ENCODE measurements at regions not wholly inside any gene's neighbourhood (a gene's known extent, or its start where the extent isn't known, plus 50 kb on each side); places are given as distances from the start of the nearest gene placed in this dataset.

DNA sequence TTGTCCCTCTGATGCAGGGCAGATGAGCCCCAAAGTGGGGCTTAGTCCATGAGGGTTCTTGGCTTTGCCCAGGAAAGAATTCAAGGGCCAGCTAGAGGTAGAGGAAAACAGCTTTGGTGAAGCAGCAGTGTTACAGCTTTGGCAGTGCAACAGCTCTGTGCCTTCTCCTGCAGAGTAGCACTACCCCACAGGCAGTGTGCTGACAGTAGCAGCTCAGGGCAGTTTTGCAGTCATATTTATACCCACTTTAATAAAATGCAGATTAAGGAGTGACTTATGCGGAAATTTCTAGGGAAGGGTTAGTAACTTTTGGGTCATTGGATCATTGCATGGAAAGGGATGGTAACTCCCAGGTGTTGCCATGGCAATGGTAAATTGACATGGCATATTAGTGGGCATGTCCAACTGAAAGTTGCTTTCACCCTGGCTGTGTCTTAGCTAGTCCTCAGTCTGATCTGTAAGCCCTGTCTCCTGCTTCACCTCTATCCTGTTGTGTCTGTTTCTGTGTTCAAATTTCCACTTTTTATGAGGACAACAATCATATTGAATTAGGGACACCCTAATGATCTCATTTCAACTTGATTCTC, 241.3 kb upstream of the C2CD4B start:
- TF ChIP-seq, protein P1, sequence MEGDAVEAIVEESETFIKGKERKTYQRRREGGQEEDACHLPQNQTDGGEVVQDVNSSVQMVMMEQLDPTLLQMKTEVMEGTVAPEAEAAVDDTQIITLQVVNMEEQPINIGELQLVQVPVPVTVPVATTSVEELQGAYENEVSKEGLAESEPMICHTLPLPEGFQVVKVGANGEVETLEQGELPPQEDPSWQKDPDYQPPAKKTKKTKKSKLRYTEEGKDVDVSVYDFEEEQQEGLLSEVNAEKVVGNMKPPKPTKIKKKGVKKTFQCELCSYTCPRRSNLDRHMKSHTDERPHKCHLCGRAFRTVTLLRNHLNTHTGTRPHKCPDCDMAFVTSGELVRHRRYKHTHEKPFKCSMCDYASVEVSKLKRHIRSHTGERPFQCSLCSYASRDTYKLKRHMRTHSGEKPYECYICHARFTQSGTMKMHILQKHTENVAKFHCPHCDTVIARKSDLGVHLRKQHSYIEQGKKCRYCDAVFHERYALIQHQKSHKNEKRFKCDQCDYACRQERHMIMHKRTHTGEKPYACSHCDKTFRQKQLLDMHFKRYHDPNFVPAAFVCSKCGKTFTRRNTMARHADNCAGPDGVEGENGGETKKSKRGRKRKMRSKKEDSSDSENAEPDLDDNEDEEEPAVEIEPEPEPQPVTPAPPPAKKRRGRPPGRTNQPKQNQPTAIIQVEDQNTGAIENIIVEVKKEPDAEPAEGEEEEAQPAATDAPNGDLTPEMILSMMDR (IDR thresholded peaks at IDR 0.05; ENCODE audit: insufficient read depth, low read length), result no peak
- TF ChIP-seq POLR2AphosphoS5 (IDR thresholded peaks at IDR 0.05; ENCODE audit: low read depth) (no peak), GABPA (IDR thresholded peaks at IDR 0.05; ENCODE audit: low read depth) (no peak)
- TF ChIP-seq, protein P2, sequence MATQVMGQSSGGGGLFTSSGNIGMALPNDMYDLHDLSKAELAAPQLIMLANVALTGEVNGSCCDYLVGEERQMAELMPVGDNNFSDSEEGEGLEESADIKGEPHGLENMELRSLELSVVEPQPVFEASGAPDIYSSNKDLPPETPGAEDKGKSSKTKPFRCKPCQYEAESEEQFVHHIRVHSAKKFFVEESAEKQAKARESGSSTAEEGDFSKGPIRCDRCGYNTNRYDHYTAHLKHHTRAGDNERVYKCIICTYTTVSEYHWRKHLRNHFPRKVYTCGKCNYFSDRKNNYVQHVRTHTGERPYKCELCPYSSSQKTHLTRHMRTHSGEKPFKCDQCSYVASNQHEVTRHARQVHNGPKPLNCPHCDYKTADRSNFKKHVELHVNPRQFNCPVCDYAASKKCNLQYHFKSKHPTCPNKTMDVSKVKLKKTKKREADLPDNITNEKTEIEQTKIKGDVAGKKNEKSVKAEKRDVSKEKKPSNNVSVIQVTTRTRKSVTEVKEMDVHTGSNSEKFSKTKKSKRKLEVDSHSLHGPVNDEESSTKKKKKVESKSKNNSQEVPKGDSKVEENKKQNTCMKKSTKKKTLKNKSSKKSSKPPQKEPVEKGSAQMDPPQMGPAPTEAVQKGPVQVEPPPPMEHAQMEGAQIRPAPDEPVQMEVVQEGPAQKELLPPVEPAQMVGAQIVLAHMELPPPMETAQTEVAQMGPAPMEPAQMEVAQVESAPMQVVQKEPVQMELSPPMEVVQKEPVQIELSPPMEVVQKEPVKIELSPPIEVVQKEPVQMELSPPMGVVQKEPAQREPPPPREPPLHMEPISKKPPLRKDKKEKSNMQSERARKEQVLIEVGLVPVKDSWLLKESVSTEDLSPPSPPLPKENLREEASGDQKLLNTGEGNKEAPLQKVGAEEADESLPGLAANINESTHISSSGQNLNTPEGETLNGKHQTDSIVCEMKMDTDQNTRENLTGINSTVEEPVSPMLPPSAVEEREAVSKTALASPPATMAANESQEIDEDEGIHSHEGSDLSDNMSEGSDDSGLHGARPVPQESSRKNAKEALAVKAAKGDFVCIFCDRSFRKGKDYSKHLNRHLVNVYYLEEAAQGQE (IDR thresholded peaks at IDR 0.05; ENCODE audit: insufficient replicate concordance, low read depth), result no peak
